Gastrocnemius medialis (tissue), 4 donors: ENCODE measurements at regions not wholly inside any gene's neighbourhood (a gene's known extent, or its start where the extent isn't known, plus 50 kb on each side); places are given as distances from the start of the nearest gene placed in this dataset.

ENCODE experiments used
- CTCF ChIP-seq, 5 experiments: fragments of 450-650 bp in 3 of 5; fragments of 200-600 bp in 2 of 5; sonication (generic) in 2 of 5; IDR thresholded peaks in 4 of 5; conservative IDR thresholded peaks in 1 of 5; 1 replicate in 4 of 5; 2 replicates in 1 of 5; pipeline ENCODE4 v1.5.1; 2016 to 2019; ENCODE audit warnings: antibody characterized with exemption in 5 of 5, mild to moderate bottlenecking in 3 of 5, moderate library complexity in 3 of 5
- POLR2A ChIP-seq, 2 donors: fragments of 450-650 bp; IDR thresholded peaks; one replicate each; pipeline ENCODE4 v1.6.1; 2017; ENCODE audit warnings: antibody characterized with exemption in 2 of 2, mild to moderate bottlenecking in 2 of 2, moderate library complexity in 2 of 2

GRCh38 chr10:108797573-108797972, 1125.7 kb downstream of the XPNPEP1 start:
- TF ChIP-seq CTCF (IDR thresholded peaks at IDR 0.05 in 4 of 5, conservative IDR thresholded peaks at IDR 0.05 in 1 of 5) (no peak), POLR2A (IDR thresholded peaks at IDR 0.05) (no peak)
